Ovary (tissue), 7 donors: ENCODE measurements at regions not wholly inside any gene's neighbourhood (a gene's known extent, or its start where the extent isn't known, plus 50 kb on each side); places are given as distances from the start of the nearest gene placed in this dataset.

Experiments
- DNase-seq, 5 donors: peaks; one replicate each; pipeline ENCODE4 v3.0.0-alpha.2; 2019 to 2020
- H3K27ac ChIP-seq, 2 donors: fragments of 200-600 bp; one replicate each; pipeline versions ENCODE4 v1.5.1 to v1.8.0; 2019 to 2022
- H3K27me3 ChIP-seq: fragments of 200-600 bp; one replicate; pipeline ENCODE4 v1.8.0; 2022
- H3K36me3 ChIP-seq: fragments of 200-600 bp; sonication (generic); one replicate; pipeline ENCODE4 v1.5.1; 2019
- H3K4me1 ChIP-seq: one replicate; pipeline ENCODE4 v1.8.1; 2013; ENCODE audit warnings: mild to moderate bottlenecking, moderate library complexity; ENCODE audit not compliant: insufficient read depth
- H3K4me3 ChIP-seq: fragments of 200-600 bp; sonication (generic); one replicate; pipeline ENCODE4 v1.5.1; 2017
- H3K9me3 ChIP-seq, 2 donors: fragments of 200-600 bp in 1 of 2; sonication (generic) in 1 of 2; one replicate each; pipeline versions ENCODE4 v1.5.1 to v1.8.1; 2013 to 2019; ENCODE audit warnings: mild to moderate bottlenecking in 1 of 2, moderate library complexity in 1 of 2
- CTCF ChIP-seq, 3 donors: fragments of 450-650 bp in 2 of 3; fragments of 200-600 bp in 1 of 3; IDR thresholded peaks; one replicate each; pipeline versions ENCODE4 v1.5.1 to v1.8.0; 2016 to 2022; ENCODE audit warnings: antibody characterized with exemption in 3 of 3, mild to moderate bottlenecking in 1 of 3
- EP300 ChIP-seq: sonication (generic); formaldehyde crosslinking; IDR thresholded peaks from one replicate; pipeline ENCODE4 v1.6.1; 2017; ENCODE audit warnings: antibody characterized with exemption
- POLR2A ChIP-seq: fragments of 450-650 bp; IDR thresholded peaks from one replicate; pipeline ENCODE4 v1.6.1; 2017; ENCODE audit warnings: antibody characterized with exemption, mild to moderate bottlenecking, moderate library complexity
- WGBS, 3 donors: extraction: QIAGEN DNeasy Blood & Tissue Kit in 1 of 3; methylation state at CpG; one replicate each; pipeline versions ENCODE4 v1.1.5 to v1.1.7; 2013 to 2017; 5-methylcytosine and 5-hydroxymethylcytosine counted together
- intact Hi-C, 4 donors: fragments of 100-400 bp; cut with DNase I; formaldehyde crosslinking; loops; one replicate each; pipeline versions ENCODE4 v1.11.0 to v1.15.1; 2022 to 2023
- donor health status: DM: no; HTN: no; CAD: no; lungs with moderate emphysema.
- donor health status: DM: no; HTN: no; CAD: no.
- donor health status: Bipolar disorder and iron deficiency.
- donor health status: DM: no; HTN: no; CAD: no.
- donor health status: DM: yes; HTN: yes; CAD: no.

GRCh38 chr18:21943456-21943855, 202.9 kb downstream of the MIB1 start:
- Histone ChIP-seq H3K27me3 (no peaks in the 10 kb centered on the region), H3K36me3 (no peaks in the 10 kb centered on the region)

DNA sequence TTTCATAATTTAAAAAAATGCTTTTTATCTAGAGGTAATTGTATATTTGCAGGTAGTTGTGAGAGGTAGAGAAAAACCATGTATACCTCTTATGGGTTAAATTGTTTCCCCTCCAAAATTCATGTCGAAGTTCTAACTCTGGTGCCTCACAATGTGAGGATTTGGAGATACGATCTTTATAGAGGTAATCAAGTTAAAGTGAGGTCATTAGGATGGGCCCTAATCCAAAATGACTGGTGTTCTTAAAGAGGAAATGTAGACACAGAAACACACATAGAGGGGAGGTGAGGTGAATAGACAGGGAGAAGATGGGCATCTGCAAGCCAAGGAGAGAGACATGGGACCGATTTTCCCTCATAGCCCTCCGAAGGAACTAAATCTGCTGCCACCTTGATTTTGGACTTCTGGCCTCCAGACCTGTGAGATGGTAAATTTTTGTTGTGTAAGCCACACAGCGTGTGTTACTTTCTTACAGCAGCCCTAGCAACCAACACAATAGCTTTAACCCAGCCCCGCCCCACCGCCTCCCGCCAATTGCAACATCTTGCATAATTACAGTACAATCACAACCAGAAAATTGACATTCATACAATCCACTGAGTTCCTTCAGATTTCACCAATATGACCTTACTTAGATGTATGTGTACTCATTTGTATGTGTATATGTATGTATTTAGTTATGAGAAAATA, 208.9 kb downstream of the MIB1 start:
- TF ChIP-seq POLR2A (no peak), CTCF (IDR thresholded peaks at IDR 0.05) (no peak), EP300 (no peak)
- no peaks in the 10 kb centered on the region for H3K27me3 ChIP-seq
- WGBS, 3 donors: 64 to 71% (median 69%) methylated on average over 8 of the region's 8 CpGs
- no peaks in the 10 kb centered on the region for H3K4me1 ChIP-seq
- no peak overlapping the region for H3K27ac ChIP-seq
- no peak for DNase-seq
- no peaks in the 10 kb centered on the region for H3K9me3 ChIP-seq
- H3K36me3 ChIP-seq: no peaks in the 10 kb centered on the region
- H3K4me3 ChIP-seq: no peak overlapping the region
- intact Hi-C loops: loop anchor here in 1 of 4 donors (5.0 kb wide), 1 partner anchor 462 kb away; no protein-coding TSS in a partner anchor

More at GRCh38 chr18:21943456-21943855, 202.9 kb downstream of the MIB1 start:
- no peak overlapping the region for H3K27ac ChIP-seq
- no peaks in the 10 kb centered on the region for H3K9me3 ChIP-seq
- intact Hi-C loops: no loop called here
- TF ChIP-seq CTCF (IDR thresholded peaks at IDR 0.05) (no peak), POLR2A (no peak), EP300 (no peak)
- no peaks in the 10 kb centered on the region for H3K4me1 ChIP-seq
- no peak for DNase-seq
- 77 to 90% (median 84%) methylated on average over 4 of the region's 4 CpGs for WGBS, 3 donors
- H3K4me3 ChIP-seq: no peak overlapping the region

- intact Hi-C loops: loop anchor here in 1 of 4 donors (5.0 kb wide), 2 partner anchors 59 to 764 kb away; no protein-coding TSS in a partner anchor
- TF ChIP-seq POLR2A (no peak), CTCF (IDR thresholded peaks at IDR 0.05) (peak; percentile 57 to 67 (median 65)), EP300 (no peak)
- Histone ChIP-seq H3K36me3 (no peaks in the 10 kb centered on the region), H3K27ac (no peak overlapping the region), H3K4me3 (no peak overlapping the region), H3K9me3 (no peaks in the 10 kb centered on the region), H3K4me1 (no peaks in the 10 kb centered on the region), H3K27me3 (no peaks in the 10 kb centered on the region)
- peak; percentile 66 to 87 (median 81) for DNase-seq
- 41 to 42% (median 42%) methylated on average over 8 of the region's 8 CpGs for WGBS, 3 donors
Measured at GRCh38 chr18:21955757-21956652, 213.4 kb upstream of the GATA6 start.

DNA sequence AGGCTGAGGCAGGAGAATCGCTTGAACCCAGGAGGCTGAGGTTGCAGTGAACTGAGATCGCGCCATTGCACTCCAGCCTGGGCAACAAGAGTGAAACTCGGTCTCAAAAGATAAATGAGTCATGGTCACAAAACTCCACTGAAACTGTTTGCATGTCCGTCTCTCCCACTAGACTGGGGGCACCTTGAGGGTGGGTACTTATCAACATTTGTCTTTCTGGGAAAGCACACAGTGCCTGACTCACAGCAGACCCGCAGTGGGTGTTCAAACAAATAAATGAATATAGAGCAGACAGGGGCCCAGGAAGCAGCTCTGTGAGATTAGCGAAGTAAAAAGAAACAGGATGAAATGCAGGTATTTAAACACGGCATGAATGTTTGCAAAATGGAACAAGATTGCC, 211.1 kb upstream of the GATA6 start:
- H3K36me3 ChIP-seq: no peaks in the 10 kb centered on the region
- H3K4me1 ChIP-seq: no peaks in the 10 kb centered on the region
- H3K9me3 ChIP-seq: no peaks in the 10 kb centered on the region
- no peak overlapping the region for H3K27ac ChIP-seq
- 72 to 80% (median 76%) methylated on average over 8 of the region's 8 CpGs for WGBS, 3 donors
- no peak for TF ChIP-seq EP300
- no peak for TF ChIP-seq CTCF (IDR thresholded peaks at IDR 0.05)
- no peak for TF ChIP-seq POLR2A
- intact Hi-C loops: loop anchor here in 1 of 4 donors (5.0 kb wide), 2 partner anchors 61 to 766 kb away; no protein-coding TSS in a partner anchor
- no peak for DNase-seq
- no peaks in the 10 kb centered on the region for H3K27me3 ChIP-seq
- H3K4me3 ChIP-seq: no peak overlapping the region
